K562 (cell line): ENCODE measurements at regions not wholly inside any gene's neighbourhood (a gene's known extent, or its start where the extent isn't known, plus 50 kb on each side); places are given as distances from the start of the nearest gene placed in this dataset.

Experiments
- CEBPB ChIP-seq: fragments of 450-650 bp; IDR thresholded peaks from 2 replicates; pipeline ENCODE4 v1.6.1; 2016; ENCODE audit warnings: missing genetic modification characterization, missing compliant biosample characterization
- EWSR1 ChIP-seq: fragments of 450-650 bp; IDR thresholded peaks from 2 replicates; pipeline ENCODE4 v1.6.1; 2018; ENCODE audit warnings: borderline replicate concordance, mild to moderate bottlenecking, low read depth, moderate library complexity; ENCODE audit not compliant: partially characterized antibody
- FOSL1 ChIP-seq: fragments of 200-800 bp; sonication (Bioruptor generic); conservative IDR thresholded peaks from 2 replicates; pipeline ENCODE4 v1.6.1; 2016; ENCODE audit warnings: missing genetic modification characterization, missing compliant biosample characterization
- ZNF239 ChIP-seq: fragments of 250-450 bp; sonication (Bioruptor Pico); IDR thresholded peaks from 2 replicates; pipeline ENCODE4 v1.4.0; 2020; ENCODE audit warnings: mild to moderate bottlenecking
- ZNF644 ChIP-seq: fragments of 200-800 bp; sonication (Bioruptor generic); IDR thresholded peaks from 2 replicates; pipeline ENCODE4 v1.6.1; 2016; ENCODE audit warnings: low read depth, missing genetic modification characterization, missing compliant biosample characterization

GRCh38 chr2:22855761-22856184 is 529.2 kb upstream of the KLHL29 start:
- TF ChIP-seq FOSL1 (tag) (no peak), ZNF239 (CRISPR knock-in tag) (no peak), EWSR1 (no peak), CEBPB (no peak), ZNF644 (tag) (no peak)
